H9 (cell line): ENCODE measurements at regions not wholly inside any gene's neighbourhood (a gene's known extent, or its start where the extent isn't known, plus 50 kb on each side); places are given as distances from the start of the nearest gene placed in this dataset.

Experiments
- DNase-seq: peaks from one replicate; pipeline ENCODE4 v3.0.0-alpha.2; 2017
- H2AFZ ChIP-seq: one replicate; pipeline ENCODE4 v1.6.1; 2013; ENCODE audit warnings: mild to moderate bottlenecking, low read length, control low read depth, moderate library complexity
- H2AK5ac ChIP-seq: 2 replicates; pipeline ENCODE4 v1.6.1; 2013; ENCODE audit warnings: low read length, control low read depth, mixed read lengths; ENCODE audit not compliant: insufficient read length
- H2BK120ac ChIP-seq: one replicate; pipeline ENCODE4 v1.6.1; 2013; ENCODE audit warnings: low read depth, mild to moderate bottlenecking, low read length, control low read depth, inconsistent platforms; ENCODE audit not compliant: poor library complexity, severe bottlenecking
- H2BK12ac ChIP-seq: 2 replicates; pipeline ENCODE4 v1.6.1; 2013; ENCODE audit warnings: low read length, control low read depth, mixed read lengths, low read depth; ENCODE audit not compliant: insufficient read length
- H2BK15ac ChIP-seq: 2 replicates; pipeline ENCODE4 v1.6.1; 2013; ENCODE audit warnings: low read depth, low read length, control low read depth
- H2BK20ac ChIP-seq: one replicate; pipeline ENCODE4 v1.6.1; 2013; ENCODE audit warnings: low read depth, mild to moderate bottlenecking, low read length, control low read depth, inconsistent platforms; ENCODE audit not compliant: poor library complexity, severe bottlenecking
- H2BK5ac ChIP-seq: 2 replicates; pipeline ENCODE4 v1.6.1; 2013; ENCODE audit warnings: low read length, control low read depth, mixed read lengths; ENCODE audit not compliant: insufficient read length
- H3K14ac ChIP-seq: 2 replicates; pipeline ENCODE4 v1.6.1; 2013; ENCODE audit warnings: low read length, control low read depth; ENCODE audit not compliant: insufficient read depth
- H3K18ac ChIP-seq: 2 replicates; pipeline ENCODE4 v1.6.1; 2013; ENCODE audit warnings: low read depth, mild to moderate bottlenecking, mixed read lengths, low read length, control low read depth; ENCODE audit not compliant: insufficient read length
- H3K23ac ChIP-seq: 2 replicates; pipeline ENCODE4 v1.6.1; 2013; ENCODE audit warnings: low read length, control low read depth, mixed read lengths, low read depth; ENCODE audit not compliant: insufficient read length
- H3K23me2 ChIP-seq: 2 replicates; pipeline ENCODE4 v1.6.1; 2013; ENCODE audit warnings: low read depth, mild to moderate bottlenecking, mixed read lengths, low read length, control low read depth; ENCODE audit not compliant: insufficient read length, poor library complexity, severe bottlenecking
- H3K27ac ChIP-seq: 2 replicates; pipeline ENCODE4 v1.5.1; 2013; ENCODE audit warnings: low read length, control low read depth, mixed read lengths, low read depth; ENCODE audit not compliant: insufficient read length
- H3K27me3 ChIP-seq: 2 replicates; pipeline ENCODE4 v1.6.1; 2013; ENCODE audit warnings: low read length, control low read depth, inconsistent platforms; ENCODE audit not compliant: insufficient read depth
- H3K4ac ChIP-seq: 2 replicates; pipeline ENCODE4 v1.6.1; 2013; ENCODE audit warnings: low read depth, mild to moderate bottlenecking, control low read depth, inconsistent platforms, low read length, moderate library complexity
- H3K4me1 ChIP-seq: 2 replicates; pipeline ENCODE4 v1.6.1; 2013; ENCODE audit warnings: low read length, control low read depth, inconsistent platforms; ENCODE audit not compliant: insufficient read depth
- H3K4me2 ChIP-seq: 2 replicates; pipeline ENCODE4 v1.6.1; 2013; ENCODE audit warnings: low read length, control low read depth, mixed read lengths; ENCODE audit not compliant: insufficient read length, insufficient read depth
- H3K56ac ChIP-seq: 2 replicates; pipeline ENCODE4 v1.6.1; 2013; ENCODE audit warnings: low read depth, mild to moderate bottlenecking, mixed read lengths, low read length, control low read depth; ENCODE audit not compliant: insufficient read length
- H3K79me1 ChIP-seq: 2 replicates; pipeline ENCODE4 v1.6.1; 2013; ENCODE audit warnings: low read depth, mild to moderate bottlenecking, moderate library complexity, low read length, control low read depth, inconsistent platforms; ENCODE audit not compliant: insufficient read depth, poor library complexity, severe bottlenecking
- H3K79me2 ChIP-seq: 2 replicates; pipeline ENCODE4 v1.6.1; 2013; ENCODE audit warnings: low read length, control low read depth, inconsistent platforms; ENCODE audit not compliant: insufficient read depth
- H3K9ac ChIP-seq: 2 replicates; pipeline ENCODE4 v1.6.1; 2013; ENCODE audit warnings: low read length, control low read depth, mixed read lengths; ENCODE audit not compliant: insufficient read length; ENCODE audit errors: extremely low read depth
- H3K9me3 ChIP-seq: one replicate; pipeline ENCODE4 v1.6.1; 2013; ENCODE audit warnings: low read depth, low read length, inconsistent platforms; ENCODE audit not compliant: control insufficient read depth
- H3T11ph ChIP-seq: one replicate; pipeline ENCODE4 v1.6.1; 2013; ENCODE audit warnings: mild to moderate bottlenecking, low read length, control low read depth, inconsistent platforms
- H4K20me1 ChIP-seq: one replicate; pipeline ENCODE4 v1.6.1; 2013; ENCODE audit not compliant: control insufficient read depth, insufficient read length, insufficient read depth
- H4K5ac ChIP-seq: 2 replicates; pipeline ENCODE4 v1.6.1; 2013; ENCODE audit warnings: low read depth, mild to moderate bottlenecking, mixed read lengths, low read length, control low read depth; ENCODE audit not compliant: insufficient read length
- H4K8ac ChIP-seq: replicated peaks from 2 replicates; pipeline ENCODE4 v1.6.1; 2013; ENCODE audit warnings: low read length, control low read depth, mixed read lengths, low read depth; ENCODE audit not compliant: insufficient read length
- H4K91ac ChIP-seq: 2 replicates; pipeline ENCODE4 v1.6.1; 2013; ENCODE audit warnings: low read depth, mild to moderate bottlenecking, moderate library complexity, mixed read lengths, low read length, control low read depth; ENCODE audit not compliant: insufficient read length
- H3K27ac Mint-ChIP-seq, 3 experiments: 2 replicates in 2 of 3; 3 replicates in 1 of 3; pipeline ENCODE4 v1.8.0; 2020 to 2021; ENCODE audit warnings: mixed read lengths in 3 of 3, mild to moderate bottlenecking in 1 of 3, moderate library complexity in 1 of 3
- H3K27me3 Mint-ChIP-seq: 2 replicates; pipeline ENCODE4 v1.8.0; 2021; ENCODE audit warnings: low read depth, mild to moderate bottlenecking, moderate library complexity, mixed read lengths
- H3K36me3 Mint-ChIP-seq, 3 experiments: 2 replicates in 2 of 3; 3 replicates in 1 of 3; pipeline ENCODE4 v1.8.0; 2020 to 2021; ENCODE audit warnings: low read depth in 3 of 3, mixed read lengths in 3 of 3; ENCODE audit not compliant: insufficient read depth in 1 of 3
- H3K4me1 Mint-ChIP-seq, 2 experiments: 2 replicates each; pipeline ENCODE4 v1.8.0; 2020; ENCODE audit warnings: mixed read lengths in 2 of 2
- H3K4me3 Mint-ChIP-seq, 2 experiments: 2 replicates in 1 of 2; 3 replicates in 1 of 2; pipeline ENCODE4 v1.8.0; 2020 to 2021; ENCODE audit warnings: mild to moderate bottlenecking in 2 of 2, mixed read lengths in 2 of 2, moderate library complexity in 1 of 2
- H3K9me3 Mint-ChIP-seq, 2 experiments: 2 replicates in 1 of 2; 3 replicates in 1 of 2; pipeline ENCODE4 v1.8.0; 2020; ENCODE audit warnings: mild to moderate bottlenecking in 2 of 2, mixed read lengths in 2 of 2, moderate library complexity in 1 of 2
- CTCF ChIP-seq: fragments of 200-600 bp; sonication (generic); conservative IDR thresholded peaks from 3 replicates; pipeline ENCODE4 v1.8.0; 2021; ENCODE audit warnings: antibody characterized with exemption, mild to moderate bottlenecking
- WGBS: extraction: QIAGEN DNeasy Blood & Tissue Kit; methylation state at CpG from one replicate; pipeline ENCODE4 v1.1.7; 2013; ENCODE audit warnings: missing lambda C conversion rate, low lambda C conversion rate, mixed read lengths; ENCODE audit not compliant: insufficient read length; ENCODE audit errors: extremely low coverage; 5-methylcytosine and 5-hydroxymethylcytosine counted together

GRCh38 chr10:9987197-9987596, 1030.5 kb upstream of the CELF2 start:
- H3K79me1 ChIP-seq, result no peaks in the 10 kb centered on the region
- no peak overlapping the region for H3T11ph ChIP-seq
- Mint-ChIP-seq H3K27me3 (no peaks in the 10 kb centered on the region), H3K9me3 (peaks cover 16 to 18% of the 10 kb centered on the region in 2 experiments), H3K4me3 (no peak overlapping the region), H3K36me3 (peaks cover 2 to 25% (median 5%) of the 10 kb centered on the region in 3 experiments; a peak in 6 of 7 replicates), H3K27ac (no peak overlapping the region), H3K4me1 (no peaks in the 10 kb centered on the region)
- H3K14ac ChIP-seq, result no peak overlapping the region
- H2BK5ac ChIP-seq, result no peak overlapping the region
- H3K56ac ChIP-seq, result no peak overlapping the region
- no peaks in the 10 kb centered on the region for H3K9me3 ChIP-seq
- no peaks in the 10 kb centered on the region for H3K79me2 ChIP-seq
- H3K23ac ChIP-seq, result no peak overlapping the region
- no peak overlapping the region for H2BK120ac ChIP-seq
- H2AFZ ChIP-seq, result no peak overlapping the region
- H2AK5ac ChIP-seq, result no peak overlapping the region
- H3K4me1 ChIP-seq, result no peaks in the 10 kb centered on the region
- no peak overlapping the region for H2BK12ac ChIP-seq
- H4K8ac ChIP-seq, result no peak overlapping the region
- H2BK20ac ChIP-seq, result no peak overlapping the region
- no peak for DNase-seq
- no CpG with 5 or more reads among the region's 5 CpGs for WGBS
- no peak overlapping the region for H3K18ac ChIP-seq
- no peaks in the 10 kb centered on the region for H3K23me2 ChIP-seq
- H3K4ac ChIP-seq, result no peak overlapping the region
- no peak overlapping the region for H3K27ac ChIP-seq
- H3K4me2 ChIP-seq, result no peak overlapping the region
- no peak overlapping the region for H2BK15ac ChIP-seq
- no peaks in the 10 kb centered on the region for H4K20me1 ChIP-seq
- H3K27me3 ChIP-seq, result no peaks in the 10 kb centered on the region
- H4K91ac ChIP-seq, result no peak overlapping the region
- H3K9ac ChIP-seq, result no peak overlapping the region
- TF ChIP-seq CTCF, result no peak
- H4K5ac ChIP-seq, result no peak overlapping the region
